CD4-positive, alpha-beta T cell treated with Interleukin-6 at 100 ng/mL for 8 hours (primary cell): ENCODE measurements at regions not wholly inside any gene's neighbourhood (a gene's known extent, or its start where the extent isn't known, plus 50 kb on each side); places are given as distances from the start of the nearest gene placed in this dataset.

Experiments used
- DNase-seq: peaks from one replicate; pipeline ENCODE4 v3.0.0-alpha.2; 2020; ENCODE audit warnings: mixed read lengths, low spot score

- DNase-seq: no peak
Observed at GRCh38 chr6:140108167-140108566, 733.7 kb upstream of the CITED2 start.

GRCh38 chr6:140107216-140107615, 732.8 kb upstream of the CITED2 start:
- DNase-seq: no peak

- no peak for DNase-seq
Observed at GRCh38 chr6:140105857-140106256, 731.4 kb upstream of the CITED2 start.

GRCh38 chr6:140105241-140105640, 730.8 kb upstream of the CITED2 start:
- DNase-seq: no peak

- no peak for DNase-seq
Observed at GRCh38 chr6:140101818-140102217, 727.4 kb upstream of the CITED2 start.

GRCh38 chr6:140101367-140101766, 726.9 kb upstream of the CITED2 start:
- DNase-seq: no peak

GRCh38 chr6:140095532-140095931, 721.1 kb upstream of the CITED2 start:
- no peak for DNase-seq

- DNase-seq: no peak
Observed at GRCh38 chr6:140091895-140092294, 717.4 kb upstream of the CITED2 start.

GRCh38 chr6:140090871-140091270, 716.4 kb upstream of the CITED2 start:
- DNase-seq: no peak

GRCh38 chr6:140083375-140083774, 708.9 kb upstream of the CITED2 start:
- no peak for DNase-seq

- no peak for DNase-seq
Observed at GRCh38 chr6:140082867-140083297, 708.4 kb upstream of the CITED2 start.

GRCh38 chr6:140079328-140079727, 704.9 kb upstream of the CITED2 start:
- no peak for DNase-seq

- no peak for DNase-seq
Observed at GRCh38 chr6:140078561-140079125, 704.2 kb upstream of the CITED2 start.

- no peak for DNase-seq
Observed at GRCh38 chr6:140077827-140078560, 703.5 kb upstream of the CITED2 start.

- no peak for DNase-seq
Observed at GRCh38 chr6:140076105-140076504, 701.7 kb upstream of the CITED2 start.

GRCh38 chr6:140073456-140073855, 699.0 kb upstream of the CITED2 start:
- no peak for DNase-seq

- no peak for DNase-seq
Observed at GRCh38 chr6:140071601-140072062, 697.2 kb upstream of the CITED2 start.

- no peak for DNase-seq
Observed at GRCh38 chr6:140070846-140071473, 696.5 kb upstream of the CITED2 start.

GRCh38 chr6:140069576-140069975, 695.1 kb upstream of the CITED2 start:
- DNase-seq: no peak

- DNase-seq: no peak
Observed at GRCh38 chr6:140068801-140069200, 694.4 kb upstream of the CITED2 start.

GRCh38 chr6:140064366-140064765, 689.9 kb upstream of the CITED2 start:
- no peak for DNase-seq

- DNase-seq: no peak
Observed at GRCh38 chr6:140063021-140063399, 688.6 kb upstream of the CITED2 start.
